BLaER1 (cell line): ENCODE measurements at regions not wholly inside any gene's neighbourhood (a gene's known extent, or its start where the extent isn't known, plus 50 kb on each side); places are given as distances from the start of the nearest gene placed in this dataset.

Experiments used
- H3K27ac ChIP-seq: shearing (Covaris generic); formaldehyde crosslinking; 2 replicates; pipeline ENCODE4 v1.8.1; 2022
- H3K27me3 ChIP-seq: shearing (Covaris generic); formaldehyde crosslinking; 2 replicates; pipeline ENCODE4 v1.8.1; 2022
- H3K36me3 ChIP-seq: shearing (Covaris generic); formaldehyde crosslinking; 2 replicates; pipeline ENCODE4 v1.8.1; 2022
- H3K4me1 ChIP-seq: shearing (Covaris generic); formaldehyde crosslinking; 2 replicates; pipeline ENCODE4 v1.8.1; 2022
- H3K4me2 ChIP-seq: shearing (Covaris generic); formaldehyde crosslinking; 2 replicates; pipeline ENCODE4 v1.8.1; 2022
- H3K4me3 ChIP-seq: shearing (Covaris generic); formaldehyde crosslinking; 2 replicates; pipeline ENCODE4 v1.8.1; 2022
- H3K9ac ChIP-seq: shearing (Covaris generic); formaldehyde crosslinking; 2 replicates; pipeline ENCODE4 v1.8.1; 2022
- H3K9me3 ChIP-seq: shearing (Covaris generic); formaldehyde crosslinking; 2 replicates; pipeline ENCODE4 v1.8.1; 2022
- H4K20me1 ChIP-seq: shearing (Covaris generic); formaldehyde crosslinking; 2 replicates; pipeline ENCODE4 v1.8.1; 2022
- Cebpa-rat ChIP-seq: shearing (Covaris generic); IDR thresholded peaks from 2 replicates; pipeline ENCODE4 v1.8.1; 2022

- H4K20me1 ChIP-seq: no peaks in the 10 kb centered on the region
- no peak overlapping the region for H3K4me3 ChIP-seq
- no peak overlapping the region for H3K9ac ChIP-seq
- no peaks in the 10 kb centered on the region for H3K9me3 ChIP-seq
- no peaks in the 10 kb centered on the region for H3K4me1 ChIP-seq
- H3K4me2 ChIP-seq: no peak overlapping the region
- H3K27me3 ChIP-seq: no peaks in the 10 kb centered on the region
- H3K27ac ChIP-seq: no peak overlapping the region
- TF ChIP-seq Cebpa-rat: no peak
- no peaks in the 10 kb centered on the region for H3K36me3 ChIP-seq
These were observed 79.1 kb upstream of the TANC1 start for GRCh38 chr2:158889135-158889853.

- no peaks in the 10 kb centered on the region for H3K36me3 ChIP-seq
- H3K27ac ChIP-seq: no peak overlapping the region
- H3K4me2 ChIP-seq: no peak overlapping the region
- H4K20me1 ChIP-seq: no peaks in the 10 kb centered on the region
- no peaks in the 10 kb centered on the region for H3K4me1 ChIP-seq
- no peaks in the 10 kb centered on the region for H3K9me3 ChIP-seq
- no peak overlapping the region for H3K9ac ChIP-seq
- H3K4me3 ChIP-seq: no peak overlapping the region
- H3K27me3 ChIP-seq: no peaks in the 10 kb centered on the region
- TF ChIP-seq Cebpa-rat: no peak
These were observed 78.0 kb upstream of the TANC1 start for GRCh38 chr2:158890296-158890905.

- Histone ChIP-seq H3K4me3 (no peak overlapping the region), H3K4me2 (no peak overlapping the region), H3K9me3 (no peaks in the 10 kb centered on the region), H3K4me1 (no peaks in the 10 kb centered on the region), H3K36me3 (no peaks in the 10 kb centered on the region), H3K9ac (no peak overlapping the region), H4K20me1 (no peaks in the 10 kb centered on the region), H3K27ac (no peak overlapping the region), H3K27me3 (no peaks in the 10 kb centered on the region)
- TF ChIP-seq Cebpa-rat: no peak
These were observed 75.4 kb upstream of the TANC1 start for GRCh38 chr2:158893026-158893425.

- Histone ChIP-seq H4K20me1 (no peaks in the 10 kb centered on the region), H3K27me3 (no peaks in the 10 kb centered on the region), H3K4me3 (no peak overlapping the region), H3K4me2 (no peak overlapping the region), H3K9me3 (no peaks in the 10 kb centered on the region), H3K36me3 (no peaks in the 10 kb centered on the region), H3K4me1 (no peaks in the 10 kb centered on the region), H3K9ac (no peak overlapping the region), H3K27ac (no peak overlapping the region)
- no peak for TF ChIP-seq Cebpa-rat
These were observed 75.0 kb upstream of the TANC1 start for GRCh38 chr2:158893474-158893873.

- no peak overlapping the region for H3K9ac ChIP-seq
- H3K4me1 ChIP-seq: no peaks in the 10 kb centered on the region
- H3K36me3 ChIP-seq: no peaks in the 10 kb centered on the region
- H4K20me1 ChIP-seq: no peaks in the 10 kb centered on the region
- no peaks in the 10 kb centered on the region for H3K27me3 ChIP-seq
- H3K4me2 ChIP-seq: no peak overlapping the region
- TF ChIP-seq Cebpa-rat: no peak
- H3K4me3 ChIP-seq: no peak overlapping the region
- no peak overlapping the region for H3K27ac ChIP-seq
- no peaks in the 10 kb centered on the region for H3K9me3 ChIP-seq
These were observed 74.4 kb upstream of the TANC1 start for GRCh38 chr2:158894078-158894477.

- Histone ChIP-seq H3K27me3 (no peaks in the 10 kb centered on the region), H3K27ac (no peak overlapping the region), H3K4me3 (no peak overlapping the region), H3K4me1 (no peaks in the 10 kb centered on the region), H3K36me3 (no peaks in the 10 kb centered on the region), H4K20me1 (no peaks in the 10 kb centered on the region), H3K9ac (no peak overlapping the region), H3K4me2 (no peak overlapping the region), H3K9me3 (no peaks in the 10 kb centered on the region)
- no peak for TF ChIP-seq Cebpa-rat
These were observed 73.9 kb upstream of the TANC1 start for GRCh38 chr2:158894572-158894971.

- no peaks in the 10 kb centered on the region for H3K36me3 ChIP-seq
- no peak overlapping the region for H3K27ac ChIP-seq
- no peak for TF ChIP-seq Cebpa-rat
- no peaks in the 10 kb centered on the region for H3K9me3 ChIP-seq
- H3K9ac ChIP-seq: no peak overlapping the region
- no peaks in the 10 kb centered on the region for H3K4me1 ChIP-seq
- H3K4me2 ChIP-seq: no peak overlapping the region
- H3K4me3 ChIP-seq: no peak overlapping the region
- H3K27me3 ChIP-seq: no peaks in the 10 kb centered on the region
- H4K20me1 ChIP-seq: no peaks in the 10 kb centered on the region
These were observed 68.1 kb upstream of the TANC1 start for GRCh38 chr2:158900345-158900744.

- Histone ChIP-seq H3K9me3 (no peaks in the 10 kb centered on the region), H3K27ac (no peak overlapping the region), H4K20me1 (no peaks in the 10 kb centered on the region), H3K27me3 (no peaks in the 10 kb centered on the region), H3K36me3 (no peaks in the 10 kb centered on the region), H3K4me1 (no peaks in the 10 kb centered on the region), H3K4me2 (no peak overlapping the region), H3K4me3 (no peak overlapping the region), H3K9ac (no peak overlapping the region)
- TF ChIP-seq Cebpa-rat: no peak
These were observed 66.4 kb upstream of the TANC1 start for GRCh38 chr2:158902005-158902398.

- Histone ChIP-seq H3K36me3 (no peaks in the 10 kb centered on the region), H4K20me1 (no peaks in the 10 kb centered on the region), H3K27me3 (no peaks in the 10 kb centered on the region), H3K4me2 (no peak overlapping the region), H3K4me1 (no peaks in the 10 kb centered on the region), H3K9me3 (no peaks in the 10 kb centered on the region), H3K27ac (no peak overlapping the region), H3K4me3 (no peak overlapping the region), H3K9ac (no peak overlapping the region)
- TF ChIP-seq Cebpa-rat: no peak
These were observed 64.6 kb upstream of the TANC1 start for GRCh38 chr2:158903711-158904405.

- H3K27me3 ChIP-seq: no peaks in the 10 kb centered on the region
- H3K9me3 ChIP-seq: no peaks in the 10 kb centered on the region
- no peak overlapping the region for H3K4me3 ChIP-seq
- no peak overlapping the region for H3K27ac ChIP-seq
- no peaks in the 10 kb centered on the region for H4K20me1 ChIP-seq
- H3K36me3 ChIP-seq: no peaks in the 10 kb centered on the region
- H3K4me2 ChIP-seq: no peak overlapping the region
- no peak overlapping the region for H3K9ac ChIP-seq
- TF ChIP-seq Cebpa-rat: no peak
- H3K4me1 ChIP-seq: no peaks in the 10 kb centered on the region
These were observed 63.7 kb upstream of the TANC1 start for GRCh38 chr2:158904627-158905177.
